HG02678 (cell line): ENCODE measurements at regions not wholly inside any gene's neighbourhood (a gene's known extent, or its start where the extent isn't known, plus 50 kb on each side); places are given as distances from the start of the nearest gene placed in this dataset.
"Not testable (repeated sequence)": the region's sequence is repeated elsewhere in the genome, so short reads cannot be mapped to it uniquely, and the experiment has no call there.

Experiments used
- ATAC-seq: cut with Tn5 transposase; IDR thresholded peaks from one replicate; pipeline ENCODE4 v1.9.1; 2021; ENCODE audit warnings: mild to moderate bottlenecking, moderate library complexity; ENCODE audit not compliant: unreplicated experiment

GRCh38 chr10:33965795-33966581, 631.5 kb upstream of the NRP1 start:
- no peak for ATAC-seq

- ATAC-seq, result no peak
Measured at GRCh38 chr10:33963729-33964128, 629.3 kb upstream of the NRP1 start.

GRCh38 chr10:33956322-33956721, 621.9 kb upstream of the NRP1 start:
- ATAC-seq, result not testable (repeated sequence)

- no peak for ATAC-seq
Measured at GRCh38 chr10:33955676-33956075, 621.2 kb upstream of the NRP1 start.

- ATAC-seq, result no peak
Measured at GRCh38 chr10:33952692-33953360, 618.4 kb upstream of the NRP1 start.

GRCh38 chr10:33950206-33950605, 615.7 kb upstream of the NRP1 start:
- no peak for ATAC-seq

- no peak for ATAC-seq
Measured at GRCh38 chr10:33947544-33947943, 613.1 kb upstream of the NRP1 start.

- no peak for ATAC-seq
Measured at GRCh38 chr10:33945051-33945450, 610.6 kb upstream of the NRP1 start.

GRCh38 chr10:33942508-33942907, 608.0 kb upstream of the NRP1 start:
- ATAC-seq, result no peak

- ATAC-seq, result no peak
Measured at GRCh38 chr10:33939892-33940291, 605.4 kb upstream of the NRP1 start.

- no peak for ATAC-seq
Measured at GRCh38 chr10:33939410-33939809, 604.9 kb upstream of the NRP1 start.

- ATAC-seq, result no peak
Measured at GRCh38 chr10:33938001-33938400, 603.5 kb upstream of the NRP1 start.

GRCh38 chr10:33937036-33937730, 602.7 kb upstream of the NRP1 start:
- no peak for ATAC-seq

GRCh38 chr10:33935350-33935749, 600.9 kb upstream of the NRP1 start:
- ATAC-seq, result no peak

GRCh38 chr10:33930079-33930478, 595.6 kb upstream of the NRP1 start:
- no peak for ATAC-seq

GRCh38 chr10:33927347-33927746, 592.9 kb upstream of the NRP1 start:
- ATAC-seq, result no peak

GRCh38 chr10:33921970-33922605, 587.6 kb upstream of the NRP1 start:
- no peak for ATAC-seq

- ATAC-seq, result no peak
Measured at GRCh38 chr10:33920351-33920750, 585.9 kb upstream of the NRP1 start.

GRCh38 chr10:33919244-33919643, 584.8 kb upstream of the NRP1 start:
- ATAC-seq, result no peak

- ATAC-seq, result no peak
Measured at GRCh38 chr10:33917069-33917780, 582.8 kb upstream of the NRP1 start.

GRCh38 chr10:33914746-33915145, 580.3 kb upstream of the NRP1 start:
- ATAC-seq, result no peak
